Endothelial cell of umbilical vein (primary cell): ENCODE measurements at regions not wholly inside any gene's neighbourhood (a gene's known extent, or its start where the extent isn't known, plus 50 kb on each side); places are given as distances from the start of the nearest gene placed in this dataset.

Experiments
- BruUV-seq: library from RNA; stranded (reverse); fragments of 400-500 nt; replicated peaks from 2 replicates; lab custom pipeline; 2021; lab: Mats Ljungman, UMichigan
- CTCF ChIA-PET: fragments of 300-600, 350-600 bp; sonication (Branson Sonifier 250); formaldehyde crosslinking; loops from one replicate; lab custom pipeline; 2021; ENCODE audit warnings: antibody characterized with exemption, inconsistent platforms; lab: Charles Lee
- POLR2A ChIA-PET: fragments of 300-600, 350-600 bp; sonication (Branson Sonifier 250); formaldehyde crosslinking; loops from one replicate; lab custom pipeline; 2021; ENCODE audit warnings: antibody characterized with exemption, inconsistent platforms; lab: Charles Lee
- DNase-seq: peaks from one replicate; pipeline ENCODE4 v3.0.0-alpha.2; 2011; ENCODE audit warnings: low read depth, low spot score
- FAIRE-seq: peaks from 2 replicates; lab custom pipeline; 2011; peaks lifted over from hg19 to GRCh38; lab: Jason Lieb, UNC
- H2AFZ ChIP-seq: 2 replicates; pipeline ENCODE4 v1.6.0; 2012; ENCODE audit warnings: low read depth, low read length, control low read depth, inconsistent platforms
- H3K27ac ChIP-seq: 2 replicates; pipeline ENCODE4 v1.5.1; 2011; ENCODE audit warnings: low read depth, mild to moderate bottlenecking, control low read depth, low read length, moderate library complexity; ENCODE audit not compliant: insufficient read depth
- H3K27me3 ChIP-seq, 2 experiments: 2 replicates each; pipeline versions ENCODE4 v1.6.0 to v1.6.1; 2011; ENCODE audit warnings: low read length in 2 of 2, mixed read lengths in 1 of 2; ENCODE audit not compliant: control insufficient read depth in 2 of 2, insufficient read depth in 2 of 2
- H3K36me3 ChIP-seq, 2 experiments: 2 replicates in 1 of 2; 3 replicates in 1 of 2; pipeline ENCODE4 v1.5.1; 2011; ENCODE audit warnings: low read length in 2 of 2, mild to moderate bottlenecking in 1 of 2, moderate library complexity in 1 of 2; ENCODE audit not compliant: control insufficient read depth in 2 of 2, insufficient read depth in 2 of 2; ENCODE audit errors: extremely low read depth in 1 of 2
- H3K4me1 ChIP-seq: 3 replicates; pipeline ENCODE4 v1.5.1; 2011; ENCODE audit warnings: mild to moderate bottlenecking, low read length; ENCODE audit not compliant: control insufficient read depth, insufficient read depth; ENCODE audit errors: extremely low read depth
- H3K4me2 ChIP-seq: 2 replicates; pipeline ENCODE4 v1.6.1; 2011; ENCODE audit warnings: low read length, control low read depth, mixed read lengths; ENCODE audit not compliant: insufficient read depth
- H3K4me3 ChIP-seq, 3 experiments: fragments of 200-600 bp in 1 of 3; sonication (generic), shearing (Covaris generic) in 1 of 3; replicated peaks in 1 of 3; 2 replicates each; pipeline ENCODE4 v1.5.1; 2011 to 2016; ENCODE audit warnings: control low read depth in 3 of 3, low read length in 3 of 3, mild to moderate bottlenecking in 2 of 3, inconsistent platforms in 1 of 3, low read depth in 1 of 3, moderate library complexity in 1 of 3; ENCODE audit not compliant: insufficient read depth in 1 of 3
- H3K79me2 ChIP-seq: 2 replicates; pipeline ENCODE4 v1.6.0; 2012; ENCODE audit warnings: low read length, inconsistent platforms; ENCODE audit not compliant: control insufficient read depth, insufficient read depth
- H3K9ac ChIP-seq: replicated peaks from 2 replicates; pipeline ENCODE3; 2011; ENCODE audit warnings: low read length, control low read depth; ENCODE audit not compliant: insufficient read depth; ENCODE audit errors: extremely low read depth
- H3K9me1 ChIP-seq: replicated peaks from 3 replicates; pipeline ENCODE4 v1.6.0; 2011; ENCODE audit warnings: mild to moderate bottlenecking, low read length; ENCODE audit not compliant: control insufficient read depth, insufficient read depth; ENCODE audit errors: extremely low read depth
- H3K9me3 ChIP-seq: replicated peaks from 2 replicates; pipeline ENCODE4 v1.5.1; 2012; ENCODE audit warnings: low read length, inconsistent platforms; ENCODE audit not compliant: control insufficient read depth, insufficient read depth
- H4K20me1 ChIP-seq: replicated peaks from 2 replicates; pipeline ENCODE3; 2011; ENCODE audit warnings: mild to moderate bottlenecking, low read length; ENCODE audit not compliant: control insufficient read depth, insufficient read depth; ENCODE audit errors: extremely low read depth
- EZH2 ChIP-seq: IDR thresholded peaks from 2 replicates; pipeline ENCODE4 v1.6.1; 2012; ENCODE audit warnings: borderline replicate concordance, low read depth, mild to moderate bottlenecking, moderate library complexity, low read length, inconsistent platforms; ENCODE audit not compliant: severe bottlenecking
- FOS ChIP-seq: IDR thresholded peaks from 2 replicates; pipeline ENCODE4 v1.6.1; 2011; ENCODE audit warnings: mild to moderate bottlenecking, low read length, moderate library complexity, borderline replicate concordance; ENCODE audit not compliant: insufficient read depth
- GATA2 ChIP-seq: IDR thresholded peaks from 2 replicates; pipeline ENCODE4 v1.7.0; 2011; ENCODE audit warnings: low read depth, mild to moderate bottlenecking, moderate library complexity, mixed read lengths, low read length; ENCODE audit not compliant: insufficient read length, insufficient read depth
- JUN ChIP-seq: IDR thresholded peaks from 2 replicates; pipeline ENCODE4 v1.6.1; 2011; ENCODE audit warnings: borderline replicate concordance, low read depth; ENCODE audit not compliant: insufficient read length, insufficient read depth
- MYC ChIP-seq: IDR thresholded peaks from one replicate; pipeline ENCODE4 v1.6.1; 2011; ENCODE audit warnings: mild to moderate bottlenecking, low read depth, low read length
- POLR2A ChIP-seq: IDR thresholded peaks from 2 replicates; pipeline ENCODE4 v1.6.1; 2012; ENCODE audit warnings: low read depth, mild to moderate bottlenecking, control low read depth, low read length
- POLR2AphosphoS5 ChIP-seq: IDR thresholded peaks from 2 replicates; pipeline ENCODE4 v1.6.1; 2012; ENCODE audit warnings: low read depth, mild to moderate bottlenecking, control low read depth, low read length, moderate library complexity; ENCODE audit not compliant: insufficient read depth
- dilution Hi-C: fragments of 300-500 bp; cut with MboI; formaldehyde crosslinking; loops from one replicate; pipeline ENCODE4 v1.15.0; 2019; ENCODE audit warnings: low sequenced_read_pairs; ENCODE audit not compliant: extremely low pct_ligation_motif_present
- intact Hi-C: fragments of 100-400 bp; cut with micrococcal nuclease; formaldehyde crosslinking; loops from one replicate; pipeline ENCODE4 v1.10.0; 2022
- TF ChIP-seq, protein P1 (sequence below): IDR thresholded peaks from 2 replicates; pipeline ENCODE4 v1.6.1; 2011; ENCODE audit not compliant: insufficient read depth, insufficient read length
- TF ChIP-seq, protein P2 (sequence below), 2 donors: IDR thresholded peaks; 1 replicate in 1 of 2; 2 replicates in 1 of 2; pipeline ENCODE4 v1.5.1; 2011; ENCODE audit warnings: low read length in 2 of 2, mild to moderate bottlenecking in 2 of 2, moderate library complexity in 2 of 2, control low read depth in 1 of 2, inconsistent platforms in 1 of 2, low read depth in 1 of 2; ENCODE audit not compliant: insufficient read depth in 1 of 2; ENCODE audit errors: extremely low read depth in 1 of 2

DNA sequence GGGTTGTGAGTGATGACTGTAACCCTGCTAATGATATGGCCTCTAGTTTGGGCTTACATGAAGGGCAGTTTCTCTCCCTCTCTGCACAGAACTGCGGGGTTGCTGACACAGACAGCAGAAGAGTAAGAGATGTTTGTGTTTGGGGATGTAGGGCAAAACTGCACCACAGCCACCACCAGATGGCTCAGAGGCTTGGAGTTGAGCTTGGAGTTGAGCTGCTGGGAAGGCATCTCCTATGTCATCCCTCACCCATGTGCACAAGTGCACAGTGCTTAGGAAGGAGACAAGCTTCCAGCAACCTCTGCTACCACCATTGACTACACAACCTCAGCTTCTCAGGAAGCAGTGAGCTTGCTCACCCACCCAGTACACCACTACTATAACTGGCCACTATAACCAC, 303.9 kb upstream of the DEFB112 start:
- POLR2A ChIA-PET: no interaction called here
- no peak overlapping the region for H3K4me2 ChIP-seq
- CTCF ChIA-PET: no interaction called here
- no peaks in the 10 kb centered on the region for H3K9me1 ChIP-seq
- H3K4me3 ChIP-seq: no peak overlapping the region
- intact Hi-C loops: no loop called here
- no peaks in the 10 kb centered on the region for H4K20me1 ChIP-seq
- FAIRE-seq: no peak
- H3K9me3 ChIP-seq: peaks cover under 1% of the 10 kb centered on the region
- no TSS peak for BruUV-seq
- dilution Hi-C loops: no loop called here
- TF ChIP-seq FOS (no peak), GATA2 (no peak), POLR2A (no peak), POLR2AphosphoS5 (no peak), MYC (no peak), EZH2 (no peak), JUN (no peak)
- TF ChIP-seq, protein P1, sequence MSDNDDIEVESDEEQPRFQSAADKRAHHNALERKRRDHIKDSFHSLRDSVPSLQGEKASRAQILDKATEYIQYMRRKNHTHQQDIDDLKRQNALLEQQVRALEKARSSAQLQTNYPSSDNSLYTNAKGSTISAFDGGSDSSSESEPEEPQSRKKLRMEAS: no peak
- TF ChIP-seq, protein P2, sequence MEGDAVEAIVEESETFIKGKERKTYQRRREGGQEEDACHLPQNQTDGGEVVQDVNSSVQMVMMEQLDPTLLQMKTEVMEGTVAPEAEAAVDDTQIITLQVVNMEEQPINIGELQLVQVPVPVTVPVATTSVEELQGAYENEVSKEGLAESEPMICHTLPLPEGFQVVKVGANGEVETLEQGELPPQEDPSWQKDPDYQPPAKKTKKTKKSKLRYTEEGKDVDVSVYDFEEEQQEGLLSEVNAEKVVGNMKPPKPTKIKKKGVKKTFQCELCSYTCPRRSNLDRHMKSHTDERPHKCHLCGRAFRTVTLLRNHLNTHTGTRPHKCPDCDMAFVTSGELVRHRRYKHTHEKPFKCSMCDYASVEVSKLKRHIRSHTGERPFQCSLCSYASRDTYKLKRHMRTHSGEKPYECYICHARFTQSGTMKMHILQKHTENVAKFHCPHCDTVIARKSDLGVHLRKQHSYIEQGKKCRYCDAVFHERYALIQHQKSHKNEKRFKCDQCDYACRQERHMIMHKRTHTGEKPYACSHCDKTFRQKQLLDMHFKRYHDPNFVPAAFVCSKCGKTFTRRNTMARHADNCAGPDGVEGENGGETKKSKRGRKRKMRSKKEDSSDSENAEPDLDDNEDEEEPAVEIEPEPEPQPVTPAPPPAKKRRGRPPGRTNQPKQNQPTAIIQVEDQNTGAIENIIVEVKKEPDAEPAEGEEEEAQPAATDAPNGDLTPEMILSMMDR (IDR thresholded peaks at IDR 0.05; ENCODE audit: extremely low read depth in 1 of 2, insufficient read depth in 1 of 2, low read depth in 1 of 2, low read length in 2 of 2): no peak
- H3K36me3 ChIP-seq: no peaks in the 10 kb centered on the region
- H3K79me2 ChIP-seq: no peaks in the 10 kb centered on the region
- no peak for DNase-seq
- H3K4me1 ChIP-seq: no peaks in the 10 kb centered on the region
- no peak overlapping the region for H3K27ac ChIP-seq
- no peaks in the 10 kb centered on the region for H3K27me3 ChIP-seq
- no peak overlapping the region for H2AFZ ChIP-seq
- no peak overlapping the region for H3K9ac ChIP-seq
